IMR-90 (cell line): ENCODE measurements at regions not wholly inside any gene's neighbourhood (a gene's known extent, or its start where the extent isn't known, plus 50 kb on each side); places are given as distances from the start of the nearest gene placed in this dataset.

Experiments
- ATAC-seq: fragments of 200-7000 bp; cut with Tn5 transposase; 2 replicates; pipeline ENCODE4 v1.9.1; 2020; ENCODE audit warnings: low read depth, mild to moderate bottlenecking, moderate library complexity
- BruUV-seq: library from RNA; stranded (reverse); fragments of 400-500 nt; replicated peaks from 2 replicates; lab custom pipeline; 2021; lab: Mats Ljungman, UMichigan
- CTCF ChIA-PET: fragments of 300-600 bp; formaldehyde crosslinking; extraction: SDS; loops from one replicate; lab custom pipeline; 2021; ENCODE audit warnings: antibody characterized with exemption; lab: Yijun Ruan, JAX
- POLR2A ChIA-PET: fragments of 300-600 bp; sonication (Branson Sonifier 250); formaldehyde crosslinking; loops from one replicate; lab custom pipeline; 2022; ENCODE audit warnings: antibody characterized with exemption; ENCODE audit not compliant: unreplicated experiment; lab: Charles Lee
- DNase-seq: peaks from one replicate; pipeline ENCODE4 v3.0.0; 2013
- H2AFZ ChIP-seq: replicated peaks from 2 replicates; pipeline ENCODE3; 2013; ENCODE audit warnings: low read length, mild to moderate bottlenecking; ENCODE audit not compliant: poor library complexity
- H2AK5ac ChIP-seq: 2 replicates; pipeline ENCODE4 v1.6.1; 2013; ENCODE audit warnings: low read depth, low read length, inconsistent platforms
- H2AK9ac ChIP-seq: replicated peaks from 2 replicates; pipeline ENCODE3; 2013; ENCODE audit warnings: mild to moderate bottlenecking, low read depth, low read length, moderate library complexity; ENCODE audit not compliant: poor library complexity
- H2BK120ac ChIP-seq: 2 replicates; pipeline ENCODE4 v1.6.1; 2013; ENCODE audit warnings: low read depth, low read length, inconsistent platforms
- H2BK15ac ChIP-seq: 3 replicates; pipeline ENCODE4 v1.6.1; 2013; ENCODE audit warnings: low read depth, low read length, inconsistent platforms
- H2BK20ac ChIP-seq: 2 replicates; pipeline ENCODE4 v1.6.1; 2013; ENCODE audit warnings: low read depth, mild to moderate bottlenecking, inconsistent platforms, low read length, moderate library complexity
- H2BK5ac ChIP-seq: 2 replicates; pipeline ENCODE4 v1.6.1; 2013; ENCODE audit warnings: mild to moderate bottlenecking, low read depth, low read length, inconsistent platforms; ENCODE audit not compliant: poor library complexity, severe bottlenecking
- H3K14ac ChIP-seq: replicated peaks from 2 replicates; pipeline ENCODE4 v1.6.1; 2013; ENCODE audit warnings: low read depth, low read length, inconsistent platforms
- H3K18ac ChIP-seq: 2 replicates; pipeline ENCODE4 v1.6.1; 2013; ENCODE audit warnings: low read depth, low read length, control low read depth
- H3K23ac ChIP-seq: 2 replicates; pipeline ENCODE4 v1.6.1; 2013; ENCODE audit warnings: low read depth, low read length, inconsistent platforms
- H3K27ac ChIP-seq: 2 replicates; pipeline ENCODE4 v1.5.1; 2013; ENCODE audit warnings: mild to moderate bottlenecking, control low read depth, low read length; ENCODE audit not compliant: insufficient read depth
- H3K27me3 ChIP-seq: 2 replicates; pipeline ENCODE4 v1.6.1; 2013; ENCODE audit warnings: low read length; ENCODE audit not compliant: control insufficient read depth, insufficient read depth
- H3K36me3 ChIP-seq: 2 replicates; pipeline ENCODE4 v1.6.1; 2013; ENCODE audit warnings: low read length, mixed read lengths; ENCODE audit not compliant: control insufficient read depth, insufficient read depth
- H3K4ac ChIP-seq: 2 replicates; pipeline ENCODE4 v1.6.1; 2013; ENCODE audit warnings: low read depth, low read length, inconsistent platforms
- H3K4me1 ChIP-seq: 2 replicates; pipeline ENCODE4 v1.6.1; 2013; ENCODE audit warnings: low read length, mixed read lengths; ENCODE audit not compliant: control insufficient read depth, insufficient read depth
- H3K4me2 ChIP-seq: 2 replicates; pipeline ENCODE4 v1.6.1; 2013; ENCODE audit warnings: low read depth, mild to moderate bottlenecking, control low read depth, low read length, moderate library complexity
- H3K4me3 ChIP-seq: 2 replicates; pipeline ENCODE4 v1.5.1; 2013; ENCODE audit warnings: low read depth, mild to moderate bottlenecking, control low read depth, low read length, moderate library complexity; ENCODE audit not compliant: insufficient read depth
- H3K56ac ChIP-seq: 2 replicates; pipeline ENCODE4 v1.6.1; 2013; ENCODE audit warnings: low read length, inconsistent platforms; ENCODE audit not compliant: insufficient read depth; ENCODE audit errors: extremely low read depth
- H3K79me1 ChIP-seq, 2 experiments: 2 replicates each; pipeline ENCODE4 v1.6.1; 2013; ENCODE audit warnings: low read length in 2 of 2, inconsistent platforms in 1 of 2, low read depth in 1 of 2
- H3K9ac ChIP-seq: 2 replicates; pipeline ENCODE4 v1.6.1; 2013; ENCODE audit warnings: low read depth, low read length, control low read depth
- H3K9me1 ChIP-seq: 2 replicates; pipeline ENCODE4 v1.6.1; 2013; ENCODE audit warnings: low read length, inconsistent platforms; ENCODE audit not compliant: insufficient read depth
- H3K9me3 ChIP-seq: 2 replicates; pipeline ENCODE4 v1.6.1; 2013; ENCODE audit warnings: low read length; ENCODE audit not compliant: control insufficient read depth, insufficient read depth
- H4K20me1 ChIP-seq: 2 replicates; pipeline ENCODE4 v1.6.1; 2013; ENCODE audit warnings: low read length, inconsistent platforms; ENCODE audit not compliant: insufficient read depth
- H4K5ac ChIP-seq: 2 replicates; pipeline ENCODE4 v1.6.1; 2013; ENCODE audit warnings: mild to moderate bottlenecking, low read depth, low read length, control low read depth
- H4K8ac ChIP-seq, 2 experiments: 2 replicates each; pipeline ENCODE4 v1.6.1; 2013; ENCODE audit warnings: low read depth in 2 of 2, low read length in 2 of 2, control low read depth in 1 of 2, inconsistent platforms in 1 of 2
- H4K91ac ChIP-seq: 2 replicates; pipeline ENCODE4 v1.6.1; 2013; ENCODE audit warnings: low read depth, low read length, inconsistent platforms; ENCODE audit not compliant: insufficient read depth
- CEBPB ChIP-seq: IDR thresholded peaks from 2 replicates; pipeline ENCODE4 v1.6.1; 2012; ENCODE audit warnings: low read depth, low read length, improper control_type of control experiment
- CTCF ChIP-seq: conservative IDR thresholded peaks from 2 replicates; pipeline ENCODE4 v1.5.1; 2012; ENCODE audit warnings: mild to moderate bottlenecking, low read depth, low read length, improper control_type of control experiment
- MXI1 ChIP-seq: IDR thresholded peaks from 2 replicates; pipeline ENCODE4 v1.6.1; 2012; ENCODE audit warnings: low read depth, mild to moderate bottlenecking, low read length, moderate library complexity, borderline replicate concordance
- NFE2L2 ChIP-seq: fragments of 150-350 bp; IDR thresholded peaks from 2 replicates; pipeline ENCODE4 v1.6.1; 2016; ENCODE audit warnings: low read depth, mild to moderate bottlenecking, low read length
- POLR2A ChIP-seq: IDR thresholded peaks from 2 replicates; pipeline ENCODE4 v1.6.1; 2012; ENCODE audit warnings: mild to moderate bottlenecking, low read depth, low read length
- RAD21 ChIP-seq: IDR thresholded peaks from 2 replicates; pipeline ENCODE4 v1.6.1; 2012; ENCODE audit warnings: low read length, improper control_type of control experiment
- SMC3 ChIP-seq: fragments of 150-350 bp; IDR thresholded peaks from 2 replicates; pipeline ENCODE4 v1.6.1; 2016; ENCODE audit warnings: low read depth, mild to moderate bottlenecking, antibody characterized with exemption, low read length, moderate library complexity
- USF2 ChIP-seq: fragments of 150-350 bp; IDR thresholded peaks from 2 replicates; pipeline ENCODE4 v1.6.1; 2017; ENCODE audit warnings: mild to moderate bottlenecking, antibody characterized with exemption, low read length, low read depth
- WGBS, 2 experiments: methylation state at CpG; one replicate each; pipeline versions ENCODE4 v1.1.5 to v1.1.7; 2013; ENCODE audit warnings: missing lambda C conversion rate in 2 of 2; ENCODE audit not compliant: insufficient read length in 1 of 2; ENCODE audit errors: extremely low coverage in 2 of 2; 5-methylcytosine and 5-hydroxymethylcytosine counted together
- dilution Hi-C: fragments of 300-500 bp; cut with HindIII; formaldehyde crosslinking; loops from one replicate; pipeline ENCODE4 v1.14.3; 2018; ENCODE audit warnings: low sequenced_read_pairs; ENCODE audit not compliant: unreplicated experiment
- in situ Hi-C: fragments of 300-500 bp; cut with MboI; formaldehyde crosslinking; loops from 3 replicates; pipeline ENCODE4 v1.14.3; 2019; ENCODE audit warnings: low sequenced_read_pairs, inconsistent platforms, mixed read lengths
- intact Hi-C: fragments of 100-400 bp; cut with micrococcal nuclease; formaldehyde crosslinking; loops from 2 replicates; pipeline ENCODE4 v1.10.0; 2022
- TF ChIP-seq, protein P1 (sequence below): fragments of 150-350 bp; IDR thresholded peaks from 2 replicates; pipeline ENCODE4 v1.6.1; 2016; ENCODE audit warnings: low read depth, mild to moderate bottlenecking, low read length, moderate library complexity, borderline replicate concordance

DNA sequence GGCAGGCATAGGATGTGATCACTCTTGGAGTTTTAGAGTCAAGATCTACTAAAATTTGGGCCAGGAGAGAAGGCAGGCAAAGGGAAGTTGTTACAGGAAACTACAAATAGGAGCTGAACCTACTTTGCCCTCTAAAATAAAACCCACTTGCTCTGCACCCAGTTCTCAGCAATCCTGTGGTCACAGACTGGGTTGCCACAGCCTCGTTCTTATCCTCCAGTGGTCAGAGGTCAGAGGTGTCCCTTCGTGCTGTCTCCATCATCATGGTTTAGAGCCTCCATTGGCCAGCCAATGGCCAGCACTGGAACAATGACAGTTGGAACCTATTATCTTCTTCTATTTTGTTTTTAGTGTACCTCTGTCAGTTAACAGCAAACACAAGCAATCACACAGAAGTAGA, 90.7 kb upstream of the TNP1 start:
- H3K9me3 ChIP-seq = no peaks in the 10 kb centered on the region
- H4K8ac ChIP-seq = no peak overlapping the region
- H4K5ac ChIP-seq = no peak overlapping the region
- no peak overlapping the region for H2AK9ac ChIP-seq
- no TSS peak for BruUV-seq
- no peaks in the 10 kb centered on the region for H3K9me1 ChIP-seq
- no peaks in the 10 kb centered on the region for H4K20me1 ChIP-seq
- no peaks in the 10 kb centered on the region for H3K4me1 ChIP-seq
- H2BK15ac ChIP-seq = no peak overlapping the region
- no peak overlapping the region for H3K56ac ChIP-seq
- no peak overlapping the region for H2AFZ ChIP-seq
- TF ChIP-seq NFE2L2 (no peak), MXI1 (no peak), RAD21 (no peak), CTCF (no peak), SMC3 (no peak), CEBPB (no peak), USF2 (no peak), POLR2A (no peak)
- TF ChIP-seq, protein P1, sequence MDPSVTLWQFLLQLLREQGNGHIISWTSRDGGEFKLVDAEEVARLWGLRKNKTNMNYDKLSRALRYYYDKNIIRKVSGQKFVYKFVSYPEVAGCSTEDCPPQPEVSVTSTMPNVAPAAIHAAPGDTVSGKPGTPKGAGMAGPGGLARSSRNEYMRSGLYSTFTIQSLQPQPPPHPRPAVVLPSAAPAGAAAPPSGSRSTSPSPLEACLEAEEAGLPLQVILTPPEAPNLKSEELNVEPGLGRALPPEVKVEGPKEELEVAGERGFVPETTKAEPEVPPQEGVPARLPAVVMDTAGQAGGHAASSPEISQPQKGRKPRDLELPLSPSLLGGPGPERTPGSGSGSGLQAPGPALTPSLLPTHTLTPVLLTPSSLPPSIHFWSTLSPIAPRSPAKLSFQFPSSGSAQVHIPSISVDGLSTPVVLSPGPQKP = no peak
- H3K14ac ChIP-seq = no peak overlapping the region
- ChIA-PET POLR2A (no interaction called here), CTCF (no interaction called here)
- H2BK20ac ChIP-seq = no peak overlapping the region
- no peak overlapping the region for H3K4me2 ChIP-seq
- H3K18ac ChIP-seq = no peak overlapping the region
- H3K27ac ChIP-seq = no peak overlapping the region
- WGBS, 2 experiments = no CpG with 5 or more reads among the region's 2 CpGs
- no peak overlapping the region for H2BK120ac ChIP-seq
- no peak overlapping the region for H4K91ac ChIP-seq
- intact Hi-C loops (no loop called here), in situ Hi-C loops (no loop called here), dilution Hi-C loops (no loop called here)
- no peaks in the 10 kb centered on the region for H3K36me3 ChIP-seq
- H3K27me3 ChIP-seq = no peaks in the 10 kb centered on the region
- H3K4me3 ChIP-seq = no peak overlapping the region
- no peak overlapping the region for H3K4ac ChIP-seq
- no peak overlapping the region for H3K23ac ChIP-seq
- ATAC-seq (no peak), DNase-seq (no peak)
- no peaks in the 10 kb centered on the region for H3K79me1 ChIP-seq
- no peak overlapping the region for H2AK5ac ChIP-seq
- H2BK5ac ChIP-seq = no peak overlapping the region
- H3K9ac ChIP-seq = no peak overlapping the region
